ENCODE measurements at regions not wholly inside any gene's neighbourhood (a gene's known extent, or its start where the extent isn't known, plus 50 kb on each side); places are given as distances from the start of the nearest gene placed in this dataset.

DNA sequence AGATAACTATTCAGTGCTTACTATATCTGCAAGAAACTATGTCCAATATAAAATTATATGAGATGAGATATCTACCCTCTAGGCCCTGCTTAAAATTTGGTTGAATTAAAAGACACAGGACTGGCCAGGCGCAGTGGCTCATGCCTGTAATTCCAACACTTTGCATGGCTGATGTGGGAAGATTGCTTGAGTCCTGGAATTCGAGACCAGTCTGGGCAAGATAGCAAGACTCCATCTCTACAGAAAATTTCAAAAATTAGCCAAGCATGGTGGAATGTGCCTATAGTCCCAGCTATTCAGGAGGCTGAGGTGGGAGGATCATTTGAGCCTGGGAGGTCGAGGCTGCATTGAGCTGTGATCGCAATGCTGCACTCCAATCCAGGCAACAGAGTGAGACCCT lies 303.7 kb upstream of the UBE2E2 start:
- DNase-seq (ENCODE audit: extremely low spot score, unreplicated experiment) = no peak
- Mint-ChIP-seq H3K9me3 (ENCODE audit: unreplicated experiment) (peaks cover 3% of the 10 kb centered on the region), H3K27ac (ENCODE audit: unreplicated experiment) (no peak overlapping the region), H3K4me1 (ENCODE audit: unreplicated experiment) (no peaks in the 10 kb centered on the region), H3K36me3 (ENCODE audit: unreplicated experiment) (no peaks in the 10 kb centered on the region), H3K4me3 (ENCODE audit: unreplicated experiment) (no peak overlapping the region), H3K27me3 (ENCODE audit: unreplicated experiment) (peaks cover 10% of the 10 kb centered on the region)
- TF ChIP-seq, protein P1, sequence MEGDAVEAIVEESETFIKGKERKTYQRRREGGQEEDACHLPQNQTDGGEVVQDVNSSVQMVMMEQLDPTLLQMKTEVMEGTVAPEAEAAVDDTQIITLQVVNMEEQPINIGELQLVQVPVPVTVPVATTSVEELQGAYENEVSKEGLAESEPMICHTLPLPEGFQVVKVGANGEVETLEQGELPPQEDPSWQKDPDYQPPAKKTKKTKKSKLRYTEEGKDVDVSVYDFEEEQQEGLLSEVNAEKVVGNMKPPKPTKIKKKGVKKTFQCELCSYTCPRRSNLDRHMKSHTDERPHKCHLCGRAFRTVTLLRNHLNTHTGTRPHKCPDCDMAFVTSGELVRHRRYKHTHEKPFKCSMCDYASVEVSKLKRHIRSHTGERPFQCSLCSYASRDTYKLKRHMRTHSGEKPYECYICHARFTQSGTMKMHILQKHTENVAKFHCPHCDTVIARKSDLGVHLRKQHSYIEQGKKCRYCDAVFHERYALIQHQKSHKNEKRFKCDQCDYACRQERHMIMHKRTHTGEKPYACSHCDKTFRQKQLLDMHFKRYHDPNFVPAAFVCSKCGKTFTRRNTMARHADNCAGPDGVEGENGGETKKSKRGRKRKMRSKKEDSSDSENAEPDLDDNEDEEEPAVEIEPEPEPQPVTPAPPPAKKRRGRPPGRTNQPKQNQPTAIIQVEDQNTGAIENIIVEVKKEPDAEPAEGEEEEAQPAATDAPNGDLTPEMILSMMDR (IDR thresholded peaks at IDR 0.05) = no peak

DNA sequence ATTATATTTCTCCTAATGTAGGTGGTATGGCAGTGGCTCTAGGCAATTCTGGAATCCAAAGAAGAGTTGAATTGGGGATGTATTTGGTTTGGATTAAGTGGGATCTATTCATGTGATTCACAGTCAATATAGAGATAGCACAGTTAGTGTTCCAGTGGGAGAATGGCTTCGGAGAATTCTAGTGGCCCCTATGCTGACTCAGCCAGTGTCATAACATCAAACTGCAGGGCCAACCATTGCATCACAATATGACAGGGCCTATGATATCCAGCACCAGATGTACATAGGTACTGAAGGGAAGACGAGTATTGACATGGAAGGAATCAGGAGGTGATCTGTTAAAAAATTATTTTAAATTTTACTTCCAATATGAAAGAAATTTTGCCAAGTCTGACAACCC lies 302.8 kb upstream of the UBE2E2 start:
- H3K27ac Mint-ChIP-seq (ENCODE audit: unreplicated experiment) = no peak overlapping the region
- DNase-seq (ENCODE audit: extremely low spot score, unreplicated experiment) = no peak

DNA sequence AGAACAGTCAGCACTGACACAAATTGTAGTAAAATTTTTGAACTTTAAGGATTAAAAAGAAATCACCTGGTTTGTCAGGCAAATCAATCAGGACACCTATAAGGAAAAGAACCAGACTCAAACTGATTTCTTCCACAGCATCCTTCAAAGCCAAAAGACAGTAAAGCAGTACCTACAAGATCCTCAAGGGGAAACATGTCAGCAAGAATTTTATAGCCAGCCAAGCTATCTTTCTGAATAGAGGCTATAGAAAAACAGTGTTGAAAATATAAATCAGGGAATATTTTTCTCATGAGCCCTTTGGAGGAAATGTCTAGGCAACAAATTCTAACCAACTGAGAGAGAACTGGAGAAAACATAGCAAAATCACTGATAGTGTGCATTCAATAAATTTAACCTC lies 301.4 kb upstream of the UBE2E2 start:
- DNase-seq (ENCODE audit: extremely low spot score, unreplicated experiment) = no peak

More for the DNA sequence above, 302.8 kb upstream of the UBE2E2 start:
- Mint-ChIP-seq H3K4me3 (ENCODE audit: unreplicated experiment) (no peak overlapping the region), H3K27me3 (ENCODE audit: unreplicated experiment) (peaks cover 10% of the 10 kb centered on the region), H3K36me3 (ENCODE audit: unreplicated experiment) (no peaks in the 10 kb centered on the region), H3K4me1 (ENCODE audit: unreplicated experiment) (no peaks in the 10 kb centered on the region), H3K9me3 (ENCODE audit: unreplicated experiment) (peaks cover 3% of the 10 kb centered on the region)
- TF ChIP-seq, protein P1 (IDR thresholded peaks at IDR 0.05) = no peak

DNA sequence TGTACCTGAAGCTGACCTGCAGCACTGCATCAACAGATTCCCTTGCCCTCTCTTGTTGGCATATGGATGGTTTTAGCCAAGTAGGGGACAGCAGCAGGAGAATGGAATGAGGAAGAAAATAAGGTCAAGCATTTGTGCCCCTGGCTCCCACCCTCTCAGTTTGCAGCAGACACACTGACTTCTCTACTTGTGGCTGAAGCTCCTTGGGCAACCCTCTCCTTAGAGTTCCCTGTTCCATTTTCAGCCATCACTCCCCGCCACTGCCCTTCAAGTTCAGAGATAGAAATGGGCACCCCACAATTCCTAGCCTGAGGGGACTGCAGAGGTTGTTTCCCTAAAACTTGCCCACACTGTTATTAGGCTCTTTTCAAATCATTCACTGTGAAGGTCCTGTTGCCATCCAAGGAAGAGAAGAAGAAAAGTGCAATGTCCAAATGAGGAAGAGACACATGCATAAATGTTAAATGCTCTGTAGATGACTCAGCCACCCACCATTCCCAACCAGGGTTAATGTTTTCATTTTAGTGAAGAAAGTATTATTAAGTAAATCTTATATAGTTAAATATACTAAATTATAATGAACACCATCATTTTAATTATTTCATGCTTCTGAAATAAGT lies 295.9 kb upstream of the UBE2E2 start:
- H3K27ac Mint-ChIP-seq (ENCODE audit: unreplicated experiment) = no peak overlapping the region
- no peak overlapping the region for H3K4me3 Mint-ChIP-seq (ENCODE audit: unreplicated experiment)
- no peaks in the 10 kb centered on the region for H3K36me3 Mint-ChIP-seq (ENCODE audit: unreplicated experiment)
- peaks cover 5% of the 10 kb centered on the region for H3K4me1 Mint-ChIP-seq (ENCODE audit: unreplicated experiment)
- TF ChIP-seq, protein P1 (IDR thresholded peaks at IDR 0.05) = no peak
- no peaks in the 10 kb centered on the region for H3K27me3 Mint-ChIP-seq (ENCODE audit: unreplicated experiment)
- no peaks in the 10 kb centered on the region for H3K9me3 Mint-ChIP-seq (ENCODE audit: unreplicated experiment)
- DNase-seq (ENCODE audit: extremely low spot score, unreplicated experiment) = no peak

More for the DNA sequence above, 301.4 kb upstream of the UBE2E2 start:
- Mint-ChIP-seq H3K27ac (ENCODE audit: unreplicated experiment) (no peak overlapping the region), H3K9me3 (ENCODE audit: unreplicated experiment) (peaks cover 3% of the 10 kb centered on the region), H3K4me3 (ENCODE audit: unreplicated experiment) (no peak overlapping the region), H3K27me3 (ENCODE audit: unreplicated experiment) (peaks cover 2% of the 10 kb centered on the region), H3K36me3 (ENCODE audit: unreplicated experiment) (no peaks in the 10 kb centered on the region), H3K4me1 (ENCODE audit: unreplicated experiment) (no peaks in the 10 kb centered on the region)
- TF ChIP-seq, protein P1 (IDR thresholded peaks at IDR 0.05) = no peak

DNA sequence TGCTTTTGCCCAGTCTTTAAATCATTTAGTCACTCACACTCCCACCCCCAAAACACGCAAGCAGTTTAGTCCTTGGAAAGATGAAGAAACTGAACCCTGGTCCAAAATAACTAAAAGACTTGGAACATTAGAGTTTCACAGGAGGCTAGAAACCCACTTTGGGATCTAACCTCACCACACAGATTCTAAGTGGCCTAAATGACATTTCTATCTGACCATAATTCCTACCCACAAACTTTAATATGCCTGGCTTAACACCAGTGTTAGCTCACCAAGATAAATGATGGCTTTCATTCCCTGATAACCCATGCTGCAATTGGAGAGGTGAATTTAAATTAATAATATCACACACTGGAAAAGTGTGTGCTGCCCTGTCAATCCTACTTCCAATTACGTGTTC lies 295.3 kb upstream of the UBE2E2 start:
- no peaks in the 10 kb centered on the region for H3K36me3 Mint-ChIP-seq (ENCODE audit: unreplicated experiment)
- H3K4me3 Mint-ChIP-seq (ENCODE audit: unreplicated experiment) = no peak overlapping the region
- DNase-seq (ENCODE audit: extremely low spot score, unreplicated experiment) = no peak
- no peaks in the 10 kb centered on the region for H3K9me3 Mint-ChIP-seq (ENCODE audit: unreplicated experiment)
- H3K4me1 Mint-ChIP-seq (ENCODE audit: unreplicated experiment) = peaks cover 5% of the 10 kb centered on the region
- H3K27ac Mint-ChIP-seq (ENCODE audit: unreplicated experiment) = no peak overlapping the region
- TF ChIP-seq, protein P1 (IDR thresholded peaks at IDR 0.05) = no peak
- no peaks in the 10 kb centered on the region for H3K27me3 Mint-ChIP-seq (ENCODE audit: unreplicated experiment)
